ENCODE measurements at regions not wholly inside any gene's neighbourhood (a gene's known extent, or its start where the extent isn't known, plus 50 kb on each side); places are given as distances from the start of the nearest gene placed in this dataset.
A peak's percentile ranks its signal among the peaks of the same experiment; 100 is the strongest.
"Not testable (repeated sequence)": the region's sequence is repeated elsewhere in the genome, so short reads cannot be mapped to it uniquely, and the experiment has no call there.

DNA sequence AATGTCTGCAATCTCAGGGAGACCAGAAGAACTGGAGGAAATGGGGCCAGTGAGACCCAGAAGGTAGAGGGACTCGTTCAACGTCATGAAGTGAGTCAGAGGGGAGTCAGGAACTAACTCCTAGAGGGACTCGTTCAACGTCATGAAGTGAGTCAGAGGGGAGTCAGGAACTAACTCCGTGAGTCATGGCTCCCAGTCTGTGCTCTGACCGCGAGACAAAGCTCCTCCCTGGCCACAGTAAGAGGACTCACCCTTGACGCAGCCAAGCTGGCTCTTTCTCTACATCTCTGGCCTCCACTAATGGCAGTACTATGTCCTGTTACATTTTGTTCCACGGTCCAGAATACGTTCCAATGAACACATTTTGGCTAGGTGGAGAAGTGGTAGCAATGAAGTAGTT is 902.5 kb downstream of the KCNJ2 start:
- DNase-seq: no peak

DNA sequence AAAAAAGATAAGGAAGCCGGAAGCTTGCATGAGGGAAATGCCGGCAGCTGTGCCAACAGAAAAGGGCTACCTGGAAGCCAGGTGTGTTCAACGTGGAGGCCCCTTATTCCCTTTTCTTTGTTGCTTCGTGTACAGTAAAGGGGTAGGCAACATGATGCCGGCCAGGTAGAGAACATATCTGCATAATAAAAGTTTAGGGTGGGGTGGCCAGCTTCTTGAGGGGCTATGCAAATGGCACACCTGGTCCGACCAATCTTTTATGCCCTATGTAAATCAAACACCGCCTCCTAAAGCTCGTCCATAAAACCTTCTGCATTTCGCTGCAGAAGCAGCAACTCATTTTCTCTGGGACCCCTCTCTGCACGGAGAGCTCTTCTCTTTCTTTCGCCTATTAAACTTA is 911.6 kb downstream of the KCNJ2 start:
- no peak for DNase-seq

GRCh38 chr17:71081666-71082065 is 912.3 kb downstream of the KCNJ2 start:
- no peak for DNase-seq

DNA sequence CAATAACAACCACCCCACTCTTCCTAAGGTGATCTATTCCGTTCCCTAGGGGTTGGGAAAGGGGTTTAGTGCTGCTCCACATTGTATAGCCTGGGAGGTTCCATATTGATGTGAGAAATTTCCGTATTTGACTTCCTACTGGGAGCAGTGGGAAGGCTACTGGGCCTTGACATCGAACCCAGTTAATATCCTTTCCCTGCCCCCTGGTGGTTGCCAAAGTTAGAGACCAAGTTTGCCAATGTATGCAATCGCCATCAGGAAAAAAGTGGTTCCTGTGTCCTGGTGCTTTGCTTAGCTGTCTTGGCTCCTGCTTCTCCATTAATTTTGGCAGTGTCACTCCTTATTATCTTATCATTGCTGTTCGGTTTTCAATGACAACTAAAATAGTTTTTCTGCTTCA is 914.9 kb downstream of the KCNJ2 start:
- no peak for DNase-seq

GRCh38 chr17:71084838-71085237 is 915.5 kb downstream of the KCNJ2 start:
- DNase-seq: no peak

- no peak for DNase-seq
Observed at GRCh38 chr17:71085238-71086033, 916.1 kb downstream of the KCNJ2 start.

DNA sequence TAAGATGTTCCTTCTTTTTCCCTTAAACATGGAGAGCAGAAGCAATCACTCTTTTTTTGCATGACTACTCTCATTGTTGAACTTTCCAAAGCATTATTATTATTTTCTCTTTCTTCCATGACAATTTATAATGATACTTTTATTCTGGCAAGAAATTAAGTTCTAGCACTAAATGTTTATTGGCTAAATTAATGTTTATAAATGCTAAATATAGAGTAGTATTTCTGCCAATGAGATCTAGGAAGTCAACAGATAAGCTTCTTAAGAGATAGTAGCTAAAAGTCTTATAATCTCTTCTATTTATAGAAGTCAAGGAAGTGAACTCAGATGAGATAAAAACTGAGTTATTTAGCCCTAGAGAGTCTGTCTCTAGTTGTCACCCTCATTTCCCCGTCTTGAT is 920.1 kb downstream of the KCNJ2 start:
- DNase-seq: no peak

DNA sequence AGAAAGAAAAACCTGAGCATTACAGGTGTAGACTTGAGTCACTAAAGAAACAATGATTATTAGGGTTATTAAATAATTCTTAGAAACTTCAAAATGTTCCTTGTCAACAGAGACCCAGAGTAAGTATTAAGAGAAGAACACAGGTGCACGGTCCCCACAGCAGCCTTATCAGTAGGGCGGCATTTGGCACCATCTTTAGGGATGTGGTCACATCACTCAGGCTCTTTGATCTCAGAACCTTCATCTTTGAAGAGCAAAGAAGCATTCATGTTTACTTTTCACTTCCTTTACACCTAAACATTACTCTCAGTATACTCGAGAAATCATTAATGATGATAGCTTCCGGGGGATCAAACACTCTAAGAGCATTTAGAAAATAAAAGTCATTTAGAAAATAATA is 928.7 kb downstream of the KCNJ2 start:
- no peak for DNase-seq

GRCh38 chr17:71099003-71099714 is 929.8 kb downstream of the KCNJ2 start:
- DNase-seq: no peak

GRCh38 chr17:71102777-71103176 is 933.4 kb downstream of the KCNJ2 start:
- DNase-seq: no peak

GRCh38 chr17:71104225-71104624 is 934.9 kb downstream of the KCNJ2 start:
- DNase-seq: no peak

GRCh38 chr17:71106056-71106455 is 936.7 kb downstream of the KCNJ2 start:
- DNase-seq: not testable (repeated sequence)

GRCh38 chr17:71107136-71107535 is 937.8 kb downstream of the KCNJ2 start:
- no peak for DNase-seq

DNA sequence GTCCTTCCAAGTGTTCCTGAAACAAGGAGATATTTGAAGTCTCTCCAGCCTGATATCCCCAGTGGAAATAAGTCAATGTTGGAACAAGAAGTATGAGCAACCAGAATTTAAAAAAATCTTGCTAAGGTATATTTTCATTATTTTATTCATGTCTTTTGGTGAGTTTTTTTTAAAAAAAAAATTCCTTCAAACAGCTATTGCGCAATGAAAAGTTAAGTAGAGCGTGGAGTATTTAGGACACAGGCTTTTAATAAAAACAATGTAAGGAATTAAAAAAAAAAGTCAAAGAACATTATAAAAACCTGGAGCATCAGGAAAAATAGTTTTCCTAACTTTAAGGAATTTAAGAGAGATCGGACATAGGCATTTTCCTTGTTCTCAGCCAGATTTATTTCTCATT is 940.4 kb downstream of the KCNJ2 start:
- no peak for DNase-seq

GRCh38 chr17:71110326-71110725 is 941.0 kb downstream of the KCNJ2 start:
- DNase-seq: no peak

DNA sequence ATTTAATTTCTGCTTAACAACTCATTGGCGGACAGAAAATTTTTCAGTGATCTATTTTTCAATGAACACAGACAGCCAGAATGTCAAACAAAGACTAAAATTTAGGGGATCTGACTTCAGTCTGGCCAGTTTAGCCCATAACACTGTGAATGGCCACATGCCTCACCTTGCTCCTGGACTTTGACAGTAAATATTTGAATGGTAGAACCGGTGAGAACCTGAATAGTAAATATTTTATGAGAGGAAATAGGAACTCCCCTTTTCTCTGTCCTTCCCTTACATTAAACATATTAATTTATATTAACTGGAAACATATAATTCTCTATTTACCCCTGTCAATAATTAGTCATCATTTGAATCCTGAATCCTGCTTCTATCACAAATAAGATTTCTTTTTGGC is 942.1 kb downstream of the KCNJ2 start:
- no peak for DNase-seq

DNA sequence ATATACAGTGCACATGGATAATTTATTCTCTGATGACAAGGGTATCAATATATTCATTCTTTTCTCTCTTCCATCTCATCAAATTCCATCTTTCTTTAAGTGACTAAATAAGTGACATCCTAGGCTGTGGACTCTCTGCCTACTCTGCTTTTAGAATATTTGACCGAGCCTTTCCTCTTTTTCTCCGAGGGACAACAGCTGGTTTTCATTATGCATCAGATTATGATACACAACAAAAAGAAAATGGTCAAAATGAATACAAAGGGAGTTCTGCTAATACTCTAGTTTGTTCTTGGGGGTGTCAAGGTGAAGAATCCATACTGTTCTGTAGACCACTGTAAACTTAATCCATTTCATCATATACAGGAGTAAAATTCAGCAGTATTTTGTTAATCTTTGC is 942.6 kb downstream of the KCNJ2 start:
- DNase-seq: no peak

DNA sequence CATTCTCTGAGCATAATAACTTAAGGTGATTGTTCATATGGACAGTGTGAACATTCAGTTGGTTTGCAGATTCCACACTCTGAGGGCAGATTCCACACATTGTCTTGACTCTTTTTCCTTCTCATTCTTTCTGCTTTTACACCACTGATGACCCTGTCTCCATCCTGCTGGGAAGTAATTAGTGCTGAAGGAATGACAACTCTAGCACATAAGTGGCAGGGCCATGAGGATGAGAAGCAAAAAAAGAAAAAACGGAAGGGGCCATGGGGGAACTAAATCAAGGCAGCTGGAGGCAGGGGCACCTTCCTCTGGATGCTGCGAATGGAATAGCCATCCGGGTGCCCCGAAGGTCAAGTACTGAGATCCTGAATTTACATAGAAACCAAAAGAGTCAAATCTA is 944.0 kb downstream of the KCNJ2 start:
- DNase-seq: no peak

GRCh38 chr17:71114911-71115668 is 945.8 kb downstream of the KCNJ2 start:
- DNase-seq: no peak

- DNase-seq: peak in 1 of 2 donors; percentile 33
Observed at GRCh38 chr17:71115669-71115972, 946.3 kb downstream of the KCNJ2 start.

GRCh38 chr17:71117466-71117865 is 948.1 kb downstream of the KCNJ2 start:
- DNase-seq: no peak

DNA sequence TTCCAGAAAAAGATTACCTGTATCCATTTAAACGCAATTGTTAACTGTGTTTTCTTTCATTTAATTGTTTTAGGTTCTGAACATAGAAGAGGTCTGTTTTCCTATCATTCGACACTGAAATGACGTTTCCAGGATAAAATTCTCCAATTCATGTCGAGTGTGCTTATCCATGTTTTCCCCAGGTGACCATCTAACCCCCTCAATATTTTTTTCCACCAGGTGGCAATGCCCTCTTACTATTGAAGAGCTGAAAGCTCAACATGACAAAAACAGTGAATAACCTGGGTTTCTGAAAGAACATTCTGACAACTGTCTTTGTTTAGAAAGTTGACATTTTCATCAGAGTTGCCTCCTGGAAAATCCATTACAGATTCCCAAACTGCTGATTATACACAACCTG is 948.7 kb downstream of the KCNJ2 start:
- DNase-seq: no peak

- no peak for DNase-seq
Observed at GRCh38 chr17:71127416-71127815, 958.1 kb downstream of the KCNJ2 start.

All from right lung (tissue), 2 donors.